ENCODE measurements at regions not wholly inside any gene's neighbourhood (a gene's known extent, or its start where the extent isn't known, plus 50 kb on each side); places are given as distances from the start of the nearest gene placed in this dataset.

DNA sequence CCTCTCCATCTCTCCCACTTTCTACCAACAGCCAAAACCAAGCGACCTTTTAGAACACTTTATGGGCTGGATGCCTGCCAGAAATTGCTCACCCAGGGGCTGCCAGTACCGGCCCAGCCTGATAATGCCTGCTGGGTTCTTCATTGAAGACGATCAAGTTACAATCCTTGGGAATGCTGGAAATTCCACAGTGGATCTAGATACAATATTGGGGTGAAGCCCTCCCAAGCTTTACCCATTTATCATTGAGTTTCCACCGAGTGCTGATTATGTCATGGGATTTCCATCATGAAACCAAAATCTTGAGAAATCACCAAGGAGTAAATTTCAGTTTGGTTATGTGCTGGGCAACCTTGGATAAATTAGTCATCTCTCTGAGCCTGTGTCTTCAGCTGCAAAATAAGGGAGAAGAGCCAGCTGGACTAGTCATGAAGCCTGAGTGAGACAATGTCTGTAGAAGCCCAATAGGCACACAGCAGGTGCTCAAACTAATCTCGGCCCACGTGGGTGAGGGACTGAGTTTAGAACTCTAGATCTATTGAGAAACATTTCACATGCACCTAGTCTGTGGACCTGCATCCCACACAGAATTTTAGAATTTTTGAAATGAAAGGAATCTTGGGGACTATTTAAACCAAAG, 75.5 kb upstream of the CLMN start:
- TF ChIP-seq RXRA (IDR thresholded peaks at IDR 0.05): no peak
- H3K4me3 ChIP-seq (ENCODE audit: low read depth in 1 of 3, low read length in 3 of 3): no peak overlapping the region
- no peak for DNase-seq (ENCODE audit: low spot score)
- H3K36me3 ChIP-seq (ENCODE audit: control insufficient read depth in 4 of 4, insufficient read depth in 3 of 4, low read depth in 1 of 4, low read length in 3 of 4): no peaks in the 10 kb centered on the region
- WGBS: 85% methylated on average over 6 of the region's 6 CpGs
- H3K4me1 ChIP-seq (ENCODE audit: control insufficient read depth in 4 of 4, insufficient read depth in 4 of 4, low read length in 3 of 4): peaks cover 2 to 18% (median 14%) of the 10 kb centered on the region in 4 donors
- H3K27me3 ChIP-seq (ENCODE audit: control insufficient read depth in 4 of 4, insufficient read depth in 4 of 4, low read length in 3 of 4): no peaks in the 10 kb centered on the region
- no peak overlapping the region for H3K9ac ChIP-seq (ENCODE audit: low read depth in 1 of 2, low read length in 2 of 2)
- H3K27ac ChIP-seq (ENCODE audit: low read depth in 1 of 2, low read length in 2 of 2): no peak overlapping the region
- H3K9me3 ChIP-seq (ENCODE audit: control insufficient read depth in 4 of 4, low read length in 3 of 4): no peaks in the 10 kb centered on the region

DNA sequence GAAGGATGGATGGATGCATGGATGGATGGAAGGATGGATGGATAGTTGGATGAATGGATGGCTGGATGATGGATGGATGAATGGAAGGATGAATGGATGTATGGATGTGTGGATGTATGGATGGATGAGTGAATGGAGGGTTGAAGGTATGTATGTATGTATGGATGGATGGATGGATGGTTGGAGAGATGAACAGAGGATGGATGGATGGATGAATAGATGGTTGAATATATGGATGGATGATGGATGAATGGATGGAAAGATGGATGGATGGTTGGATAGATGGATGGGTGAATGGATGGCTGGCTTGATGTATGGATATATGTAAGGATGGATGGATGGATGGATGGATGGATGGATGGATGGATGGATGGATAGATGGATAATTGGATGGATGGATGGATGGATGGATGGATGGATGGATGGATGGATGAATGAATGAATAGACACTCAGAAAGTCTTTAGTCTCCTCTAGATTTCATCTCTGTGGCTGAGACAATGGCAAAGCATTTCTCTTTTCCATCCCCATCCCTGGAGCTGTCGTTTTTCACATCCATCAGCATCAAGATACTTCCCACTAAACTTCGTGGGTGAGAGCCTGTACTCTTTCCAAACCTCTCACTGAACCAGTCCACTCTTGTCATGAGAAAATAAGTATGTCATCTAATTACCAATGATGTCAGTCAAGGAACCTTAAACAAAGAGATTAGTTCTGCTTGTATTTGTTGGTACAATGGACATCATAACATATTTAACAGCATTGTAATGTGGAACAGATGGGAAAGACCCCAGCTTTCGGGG, 74.8 kb upstream of the CLMN start:
- no peak for DNase-seq (ENCODE audit: low spot score)
- no peaks in the 10 kb centered on the region for H3K36me3 ChIP-seq (ENCODE audit: control insufficient read depth in 4 of 4, insufficient read depth in 3 of 4, low read depth in 1 of 4, low read length in 3 of 4)
- H3K27me3 ChIP-seq (ENCODE audit: control insufficient read depth in 4 of 4, insufficient read depth in 4 of 4, low read length in 3 of 4): no peaks in the 10 kb centered on the region
- no peak overlapping the region for H3K27ac ChIP-seq (ENCODE audit: low read depth in 1 of 2, low read length in 2 of 2)
- no peaks in the 10 kb centered on the region for H3K9me3 ChIP-seq (ENCODE audit: control insufficient read depth in 4 of 4, low read length in 3 of 4)
- H3K4me3 ChIP-seq (ENCODE audit: low read depth in 1 of 3, low read length in 3 of 3): no peak overlapping the region
- no peak overlapping the region for H3K9ac ChIP-seq (ENCODE audit: low read depth in 1 of 2, low read length in 2 of 2)
- TF ChIP-seq MAX (IDR thresholded peaks at IDR 0.05) (no peak), FOXA2 (IDR thresholded peaks at IDR 0.05) (no peak), JUND (IDR thresholded peaks at IDR 0.05) (no peak), YY1 (IDR thresholded peaks at IDR 0.05) (no peak), GABPA (IDR thresholded peaks at IDR 0.05 in 1 of 2, conservative IDR thresholded peaks at IDR 0.05 in 1 of 2) (no peak), TAF1 (conservative IDR thresholded peaks at IDR 0.05) (no peak), FOXA1 (IDR thresholded peaks at IDR 0.05) (no peak), NR2F2 (IDR thresholded peaks at IDR 0.05) (no peak), SP1 (IDR thresholded peaks at IDR 0.05) (no peak), RAD21 (IDR thresholded peaks at IDR 0.05) (no peak), HNF4G (IDR thresholded peaks at IDR 0.05) (no peak), HNF4A (conservative IDR thresholded peaks at IDR 0.05) (no peak), REST (IDR thresholded peaks at IDR 0.05) (no peak), ZBTB33 (IDR thresholded peaks at IDR 0.05) (no peak), EGR1 (IDR thresholded peaks at IDR 0.05; ENCODE audit: low read depth in 2 of 2) (no peak), RXRA (IDR thresholded peaks at IDR 0.05) (no peak)
- TF ChIP-seq, protein P1, sequence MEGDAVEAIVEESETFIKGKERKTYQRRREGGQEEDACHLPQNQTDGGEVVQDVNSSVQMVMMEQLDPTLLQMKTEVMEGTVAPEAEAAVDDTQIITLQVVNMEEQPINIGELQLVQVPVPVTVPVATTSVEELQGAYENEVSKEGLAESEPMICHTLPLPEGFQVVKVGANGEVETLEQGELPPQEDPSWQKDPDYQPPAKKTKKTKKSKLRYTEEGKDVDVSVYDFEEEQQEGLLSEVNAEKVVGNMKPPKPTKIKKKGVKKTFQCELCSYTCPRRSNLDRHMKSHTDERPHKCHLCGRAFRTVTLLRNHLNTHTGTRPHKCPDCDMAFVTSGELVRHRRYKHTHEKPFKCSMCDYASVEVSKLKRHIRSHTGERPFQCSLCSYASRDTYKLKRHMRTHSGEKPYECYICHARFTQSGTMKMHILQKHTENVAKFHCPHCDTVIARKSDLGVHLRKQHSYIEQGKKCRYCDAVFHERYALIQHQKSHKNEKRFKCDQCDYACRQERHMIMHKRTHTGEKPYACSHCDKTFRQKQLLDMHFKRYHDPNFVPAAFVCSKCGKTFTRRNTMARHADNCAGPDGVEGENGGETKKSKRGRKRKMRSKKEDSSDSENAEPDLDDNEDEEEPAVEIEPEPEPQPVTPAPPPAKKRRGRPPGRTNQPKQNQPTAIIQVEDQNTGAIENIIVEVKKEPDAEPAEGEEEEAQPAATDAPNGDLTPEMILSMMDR (IDR thresholded peaks at IDR 0.05; ENCODE audit: low read depth, low read length, missing input control): no peak
- TF ChIP-seq, protein P2, sequence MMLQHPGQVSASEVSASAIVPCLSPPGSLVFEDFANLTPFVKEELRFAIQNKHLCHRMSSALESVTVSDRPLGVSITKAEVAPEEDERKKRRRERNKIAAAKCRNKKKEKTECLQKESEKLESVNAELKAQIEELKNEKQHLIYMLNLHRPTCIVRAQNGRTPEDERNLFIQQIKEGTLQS (IDR thresholded peaks at IDR 0.05): no peak
- 85% methylated on average over 3 of the region's 3 CpGs for WGBS
- peaks cover 0 to 16% (median 13%) of the 10 kb centered on the region in 4 donors for H3K4me1 ChIP-seq (ENCODE audit: control insufficient read depth in 4 of 4, insufficient read depth in 4 of 4, low read length in 3 of 4)

All from liver (tissue), 8 donors.